KMS-11 (cell line): ENCODE measurements at regions not wholly inside any gene's neighbourhood (a gene's known extent, or its start where the extent isn't known, plus 50 kb on each side); places are given as distances from the start of the nearest gene placed in this dataset.

Source experiments
- H2AFZ ChIP-seq: fragments of 200-600 bp; sonication (generic); 2 replicates; pipeline ENCODE4 v1.6.1; 2016; ENCODE audit warnings: antibody characterized with exemption, mixed run types, low read depth
- H3K27ac ChIP-seq: fragments of 200-600 bp; sonication (generic); 2 replicates; pipeline ENCODE4 v1.6.1; 2016; ENCODE audit warnings: mild to moderate bottlenecking, mixed run types
- H3K27me3 ChIP-seq: fragments of 200-600 bp; sonication (generic); 2 replicates; pipeline ENCODE4 v1.6.1; 2017; ENCODE audit warnings: mild to moderate bottlenecking, low read depth, mixed run types, moderate library complexity; ENCODE audit not compliant: insufficient read depth
- H3K36me3 ChIP-seq: fragments of 200-600 bp; sonication (generic); 2 replicates; pipeline ENCODE4 v1.6.1; 2017; ENCODE audit warnings: mild to moderate bottlenecking, mixed run types; ENCODE audit not compliant: insufficient read depth
- H3K4me1 ChIP-seq: fragments of 200-600 bp; sonication (generic); 2 replicates; pipeline ENCODE4 v1.6.1; 2016; ENCODE audit warnings: mild to moderate bottlenecking, low read depth, mixed run types; ENCODE audit not compliant: poor library complexity, severe bottlenecking
- H3K4me2 ChIP-seq: fragments of 200-600 bp; sonication (generic); 2 replicates; pipeline ENCODE4 v1.7.0; 2016; ENCODE audit warnings: mild to moderate bottlenecking, mixed run types
- H3K4me3 ChIP-seq: fragments of 200-600 bp; sonication (generic); IDR thresholded peaks from 2 replicates; pipeline ENCODE4 v1.6.1; 2017; ENCODE audit warnings: low read depth, low read length, mixed read lengths; ENCODE audit not compliant: insufficient read depth
- H3K79me2 ChIP-seq: fragments of 200-600 bp; sonication (generic); 2 replicates; pipeline ENCODE4 v1.6.1; 2016; ENCODE audit warnings: low read depth, mixed run types; ENCODE audit not compliant: insufficient read depth
- H3K9ac ChIP-seq: fragments of 200-600 bp; sonication (generic); 2 replicates; pipeline ENCODE4 v1.6.1; 2016; ENCODE audit warnings: mild to moderate bottlenecking, mixed run types
- H4K20me1 ChIP-seq: fragments of 200-600 bp; sonication (generic); 2 replicates; pipeline ENCODE4 v1.6.1; 2016; ENCODE audit warnings: mild to moderate bottlenecking, mixed run types; ENCODE audit not compliant: insufficient read depth
- CTCF ChIP-seq: fragments of 200-600 bp; sonication (generic); conservative IDR thresholded peaks from 2 replicates; pipeline ENCODE4 v1.6.1; 2017; ENCODE audit warnings: low read depth, mild to moderate bottlenecking, antibody characterized with exemption, low read length, moderate library complexity, mixed read lengths

- H3K27ac ChIP-seq, result no peak overlapping the region
- H3K79me2 ChIP-seq, result no peaks in the 10 kb centered on the region
- H3K9ac ChIP-seq, result no peak overlapping the region
- no peak for TF ChIP-seq CTCF
- H2AFZ ChIP-seq, result no peak overlapping the region
- no peaks in the 10 kb centered on the region for H3K4me1 ChIP-seq
- H3K4me3 ChIP-seq, result no peak overlapping the region
- no peaks in the 10 kb centered on the region for H3K36me3 ChIP-seq
- H4K20me1 ChIP-seq, result no peaks in the 10 kb centered on the region
- H3K4me2 ChIP-seq, result no peak overlapping the region
- H3K27me3 ChIP-seq, result no peaks in the 10 kb centered on the region
These were observed 220.8 kb upstream of the ZNF507 start for GRCh38 chr19:32124585-32124984.

- Histone ChIP-seq H3K27ac (no peak overlapping the region), H3K9ac (no peak overlapping the region), H2AFZ (no peak overlapping the region), H3K36me3 (no peaks in the 10 kb centered on the region), H3K27me3 (no peaks in the 10 kb centered on the region), H4K20me1 (no peaks in the 10 kb centered on the region), H3K4me3 (no peak overlapping the region), H3K79me2 (no peaks in the 10 kb centered on the region), H3K4me1 (no peaks in the 10 kb centered on the region), H3K4me2 (no peak overlapping the region)
- no peak for TF ChIP-seq CTCF
These were observed 216.3 kb upstream of the ZNF507 start for GRCh38 chr19:32129141-32129540.

- no peaks in the 10 kb centered on the region for H3K79me2 ChIP-seq
- H3K4me2 ChIP-seq, result no peak overlapping the region
- no peaks in the 10 kb centered on the region for H3K27me3 ChIP-seq
- H3K4me1 ChIP-seq, result no peaks in the 10 kb centered on the region
- no peak overlapping the region for H3K27ac ChIP-seq
- no peak overlapping the region for H3K9ac ChIP-seq
- TF ChIP-seq CTCF, result no peak
- H4K20me1 ChIP-seq, result no peaks in the 10 kb centered on the region
- no peak overlapping the region for H2AFZ ChIP-seq
- H3K4me3 ChIP-seq, result no peak overlapping the region
- no peaks in the 10 kb centered on the region for H3K36me3 ChIP-seq
These were observed 215.1 kb upstream of the ZNF507 start for GRCh38 chr19:32130332-32130731.

- H3K27me3 ChIP-seq, result no peaks in the 10 kb centered on the region
- no peaks in the 10 kb centered on the region for H3K4me1 ChIP-seq
- no peak overlapping the region for H3K9ac ChIP-seq
- no peak for TF ChIP-seq CTCF
- no peak overlapping the region for H3K4me3 ChIP-seq
- no peaks in the 10 kb centered on the region for H3K36me3 ChIP-seq
- H3K79me2 ChIP-seq, result no peaks in the 10 kb centered on the region
- no peaks in the 10 kb centered on the region for H4K20me1 ChIP-seq
- H2AFZ ChIP-seq, result no peak overlapping the region
- H3K4me2 ChIP-seq, result no peak overlapping the region
- H3K27ac ChIP-seq, result no peak overlapping the region
These were observed 214.4 kb upstream of the ZNF507 start for GRCh38 chr19:32131005-32131404.

GRCh38 chr19:32138416-32138815 lies 207.0 kb upstream of the ZNF507 start:
- Histone ChIP-seq H3K4me1 (no peaks in the 10 kb centered on the region), H3K4me3 (no peak overlapping the region), H3K4me2 (no peak overlapping the region), H3K79me2 (no peaks in the 10 kb centered on the region), H3K36me3 (no peaks in the 10 kb centered on the region), H2AFZ (no peak overlapping the region), H3K27me3 (no peaks in the 10 kb centered on the region), H3K27ac (no peak overlapping the region), H3K9ac (no peak overlapping the region), H4K20me1 (no peaks in the 10 kb centered on the region)
- no peak for TF ChIP-seq CTCF
